Panc1 (cell line): ENCODE measurements at regions not wholly inside any gene's neighbourhood (a gene's known extent, or its start where the extent isn't known, plus 50 kb on each side); places are given as distances from the start of the nearest gene placed in this dataset.
"Not testable (repeated sequence)": the region's sequence is repeated elsewhere in the genome, so short reads cannot be mapped to it uniquely, and the experiment has no call there.

Experiments
- ATAC-seq: fragments of 200-7000 bp; cut with Tn5 transposase; 2 replicates; pipeline ENCODE4 v1.9.1; 2020; ENCODE audit warnings: mild to moderate bottlenecking, moderate library complexity
- BruUV-seq: library from RNA; stranded (reverse); fragments of 400-500 nt; replicated peaks from 2 replicates; lab custom pipeline; 2021; lab: Mats Ljungman, UMichigan
- CTCF ChIA-PET: fragments of 300-600 bp; sonication (Branson Sonifier 250); formaldehyde crosslinking; loops from one replicate; lab custom pipeline; 2022; ENCODE audit warnings: antibody characterized with exemption; lab: Charles Lee
- POLR2A ChIA-PET: fragments of 300-600 bp; sonication (Branson Sonifier 250); formaldehyde crosslinking; loops from one replicate; lab custom pipeline; 2022; ENCODE audit warnings: antibody characterized with exemption; lab: Charles Lee
- DNase-seq: peaks from one replicate; pipeline ENCODE4 v3.0.0-alpha.2; 2010; ENCODE audit warnings: low read depth, low spot score
- H3K27ac ChIP-seq: 2 replicates; pipeline ENCODE4 v1.5.1; 2011; ENCODE audit warnings: mild to moderate bottlenecking, low read length, inconsistent platforms
- H3K27me3 ChIP-seq: fragments of 200-500 bp; sonication (Bioruptor generic); 2 replicates; pipeline ENCODE4 v1.6.0; 2014; ENCODE audit warnings: low read length, inconsistent platforms; ENCODE audit not compliant: control insufficient read depth, insufficient read depth
- H3K36me3 ChIP-seq: fragments of 200-500 bp; sonication (Bioruptor generic); 2 replicates; pipeline ENCODE4 v1.5.1; 2014; ENCODE audit warnings: inconsistent platforms, mild to moderate bottlenecking, low read length, moderate library complexity; ENCODE audit not compliant: control insufficient read depth, insufficient read depth
- H3K4me1 ChIP-seq: 2 replicates; pipeline ENCODE4 v1.5.1; 2011; ENCODE audit warnings: inconsistent platforms, mild to moderate bottlenecking, low read length, moderate library complexity; ENCODE audit not compliant: control insufficient read depth, insufficient read depth
- H3K4me3 ChIP-seq, 2 experiments: 2 replicates each; pipeline ENCODE4 v1.5.1; 2011 to 2012; ENCODE audit warnings: low read depth in 2 of 2, low read length in 2 of 2, mild to moderate bottlenecking in 2 of 2, inconsistent platforms in 1 of 2, moderate library complexity in 1 of 2
- H3K9me3 ChIP-seq: fragments of 200-500 bp; sonication (Bioruptor generic); 2 replicates; pipeline ENCODE4 v1.5.1; 2014; ENCODE audit warnings: low read depth, mild to moderate bottlenecking, inconsistent platforms, low read length, moderate library complexity; ENCODE audit not compliant: control insufficient read depth, insufficient read depth
- POLR2AphosphoS5 ChIP-seq: IDR thresholded peaks from 2 replicates; pipeline ENCODE4 v1.6.1; 2012; ENCODE audit warnings: mild to moderate bottlenecking, low read depth, low read length, moderate library complexity
- SIN3A ChIP-seq: IDR thresholded peaks from 2 replicates; pipeline ENCODE4 v1.6.1; 2012; ENCODE audit warnings: low read depth, mild to moderate bottlenecking, low read length, moderate library complexity, borderline replicate concordance; ENCODE audit not compliant: insufficient read depth
- TCF7L2 ChIP-seq: IDR thresholded peaks from 2 replicates; pipeline ENCODE4 v1.6.1; 2011; ENCODE audit warnings: mild to moderate bottlenecking, low read depth, low read length, inconsistent platforms
- in situ Hi-C: cut with HindIII; loops from 2 replicates; pipeline ENCODE4 v1.10.0; 2016; ENCODE audit warnings: low sequenced_read_pairs, low pct_unique_long_range_greater_than_20kb
- intact Hi-C: fragments of 100-400 bp; cut with micrococcal nuclease; formaldehyde crosslinking; loops from one replicate; pipeline ENCODE4 v1.10.0; 2022; ENCODE audit not compliant: unreplicated experiment
- TF ChIP-seq, protein P1 (sequence below), 2 experiments: IDR thresholded peaks; 2 replicates each; pipeline ENCODE4 v1.6.1; 2011 to 2012; ENCODE audit warnings: low read depth in 2 of 2, control low read depth in 1 of 2, low read length in 1 of 2, mild to moderate bottlenecking in 1 of 2, moderate library complexity in 1 of 2; ENCODE audit not compliant: insufficient read depth in 1 of 2
- TF ChIP-seq, protein P2 (sequence below): fragments of 450-650 bp; IDR thresholded peaks from 2 replicates; pipeline ENCODE4 v1.5.1; 2017; ENCODE audit warnings: mild to moderate bottlenecking

DNA sequence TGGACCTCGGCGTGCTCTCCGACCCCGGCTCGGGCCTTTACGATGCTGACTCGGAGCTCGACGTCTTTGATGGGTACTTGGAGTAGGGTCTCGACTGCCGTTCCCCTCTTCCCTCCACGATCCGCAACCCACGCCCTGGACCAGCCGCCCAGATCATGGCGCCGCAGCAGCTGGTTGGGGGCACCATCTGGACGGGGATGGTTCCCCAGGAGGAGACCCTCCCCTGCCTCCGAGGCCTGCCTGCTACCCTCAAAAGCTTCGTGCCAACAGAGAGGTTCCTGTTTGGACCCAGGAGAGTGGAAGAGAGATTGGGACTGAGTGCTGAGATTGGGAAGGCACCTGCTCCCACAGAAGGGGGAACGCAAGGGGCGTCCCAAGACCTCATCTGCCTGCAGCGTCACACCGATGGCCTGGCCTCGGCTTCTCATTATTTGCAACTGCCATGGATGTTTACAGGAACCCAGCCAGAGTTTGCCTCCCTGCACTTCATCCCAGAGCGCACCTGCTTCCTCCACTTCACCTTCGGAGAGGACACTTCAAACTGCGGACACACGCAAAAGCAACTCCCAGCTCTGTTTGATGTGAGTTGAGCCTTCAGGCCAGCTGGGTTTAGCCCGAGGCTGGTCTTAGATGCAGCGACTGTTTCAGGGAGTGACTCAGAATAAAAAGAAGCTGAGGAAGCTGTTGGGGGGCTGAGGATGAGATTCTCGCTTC is 58.9 kb downstream of the GOLGA6L7 start:
- CTCF ChIA-PET: not testable (repeated sequence)

DNA sequence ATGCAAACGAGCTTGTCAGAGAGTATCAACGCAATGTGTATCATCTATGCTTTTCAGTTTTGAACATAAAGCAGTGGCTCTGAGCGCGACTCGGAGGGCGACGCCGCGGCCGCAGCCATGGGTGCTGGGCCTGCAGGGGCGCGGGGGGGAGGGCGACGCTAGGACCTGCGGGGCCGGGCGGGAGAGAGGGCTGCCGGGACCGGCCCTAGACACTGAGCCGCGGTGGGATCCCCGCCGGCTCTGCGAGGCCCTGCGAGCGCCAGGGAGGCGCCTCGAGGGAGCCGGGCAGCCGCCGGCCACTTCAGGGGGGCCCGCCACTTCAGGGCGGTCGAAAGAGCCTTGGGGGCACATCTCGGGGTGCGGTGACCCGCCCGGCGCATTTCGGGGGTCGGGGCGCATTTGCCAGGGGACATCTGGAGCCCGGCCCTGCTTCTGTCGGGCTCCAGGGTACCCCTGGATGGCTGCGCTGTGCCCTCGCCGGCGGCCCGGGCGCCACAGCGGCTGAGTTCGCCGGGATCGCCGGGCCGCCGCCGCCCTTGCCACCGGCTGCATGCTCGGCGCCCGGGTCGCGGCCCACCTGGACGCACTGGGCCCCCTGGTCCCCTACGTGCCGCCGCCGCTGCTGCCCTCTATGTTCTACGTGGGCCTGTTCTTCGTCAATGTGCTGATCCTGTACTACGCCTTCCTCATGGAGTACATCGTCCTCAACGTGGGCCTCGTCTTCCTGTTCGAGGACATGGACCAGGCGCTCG is 59.6 kb downstream of the GOLGA6L7 start:
- BruUV-seq, H3K27ac ChIP-seq, in situ Hi-C loops, intact Hi-C loops, POLR2A ChIA-PET, H3K36me3 ChIP-seq, ATAC-seq, H3K9me3 ChIP-seq, CTCF ChIA-PET, H3K4me1 ChIP-seq, H3K4me3 ChIP-seq, H3K27me3 ChIP-seq, DNase-seq: not testable (repeated sequence)

More for the DNA sequence above, 58.9 kb downstream of the GOLGA6L7 start:
- intact Hi-C loops, H3K36me3 ChIP-seq, H3K27me3 ChIP-seq, BruUV-seq, H3K4me1 ChIP-seq, POLR2A ChIA-PET, H3K4me3 ChIP-seq, in situ Hi-C loops, DNase-seq, H3K27ac ChIP-seq, ATAC-seq, H3K9me3 ChIP-seq: not testable (repeated sequence)

DNA sequence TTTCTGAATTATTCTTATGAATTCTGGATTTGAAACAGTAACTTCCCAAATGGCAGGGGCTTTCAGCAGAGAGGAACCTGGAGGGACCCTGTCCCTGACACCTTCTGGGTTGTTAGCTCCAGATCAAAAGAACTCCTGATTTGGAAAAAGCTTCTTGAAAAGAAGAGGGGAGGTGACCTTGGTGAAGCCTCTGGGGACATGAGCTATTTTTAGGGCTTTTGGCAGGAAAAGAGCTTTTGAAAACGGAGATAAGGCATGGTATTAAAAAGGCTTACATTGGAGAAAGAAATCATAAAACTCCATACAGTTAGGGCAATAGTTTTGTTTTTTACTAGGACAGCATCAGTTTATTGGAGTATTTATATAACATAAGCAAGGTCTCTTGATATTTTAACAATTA is 60.3 kb downstream of the GOLGA6L7 start:
- H3K27ac ChIP-seq, H3K4me3 ChIP-seq, H3K9me3 ChIP-seq, BruUV-seq, in situ Hi-C loops, intact Hi-C loops, H3K36me3 ChIP-seq, DNase-seq, H3K27me3 ChIP-seq, POLR2A ChIA-PET, CTCF ChIA-PET, ATAC-seq, H3K4me1 ChIP-seq: not testable (repeated sequence)

DNA sequence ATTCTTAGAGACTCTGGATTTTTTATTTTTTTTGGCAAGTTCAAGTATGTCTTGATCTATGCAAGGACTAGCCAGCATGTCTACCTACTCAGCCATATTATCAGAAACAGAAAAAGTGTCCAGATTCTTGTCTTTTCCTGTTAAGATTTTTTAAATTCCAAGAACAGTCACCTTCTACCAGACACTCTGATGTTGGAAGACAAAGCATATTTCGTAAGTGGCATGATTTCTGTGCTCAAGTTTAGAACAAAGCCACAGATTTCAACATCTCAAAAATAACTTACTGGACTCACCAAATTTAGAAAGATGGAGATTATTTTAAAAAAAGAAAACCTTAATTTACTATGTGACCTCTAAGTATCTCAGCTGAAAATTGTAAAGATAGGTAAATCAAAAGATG is 61.9 kb downstream of the GOLGA6L7 start:
- H3K4me3 ChIP-seq: no peak overlapping the region
- ATAC-seq: no peak
- ChIA-PET CTCF (no interaction called here), POLR2A (no interaction called here)
- in situ Hi-C loops (no loop called here), intact Hi-C loops (no loop called here)
- no peak overlapping the region for H3K27ac ChIP-seq
- BruUV-seq: no TSS peak
- no peaks in the 10 kb centered on the region for H3K36me3 ChIP-seq
- H3K4me1 ChIP-seq: no peaks in the 10 kb centered on the region
- no peaks in the 10 kb centered on the region for H3K27me3 ChIP-seq
- TF ChIP-seq SIN3A (no peak), TCF7L2 (no peak), POLR2AphosphoS5 (no peak)
- TF ChIP-seq, protein P1, sequence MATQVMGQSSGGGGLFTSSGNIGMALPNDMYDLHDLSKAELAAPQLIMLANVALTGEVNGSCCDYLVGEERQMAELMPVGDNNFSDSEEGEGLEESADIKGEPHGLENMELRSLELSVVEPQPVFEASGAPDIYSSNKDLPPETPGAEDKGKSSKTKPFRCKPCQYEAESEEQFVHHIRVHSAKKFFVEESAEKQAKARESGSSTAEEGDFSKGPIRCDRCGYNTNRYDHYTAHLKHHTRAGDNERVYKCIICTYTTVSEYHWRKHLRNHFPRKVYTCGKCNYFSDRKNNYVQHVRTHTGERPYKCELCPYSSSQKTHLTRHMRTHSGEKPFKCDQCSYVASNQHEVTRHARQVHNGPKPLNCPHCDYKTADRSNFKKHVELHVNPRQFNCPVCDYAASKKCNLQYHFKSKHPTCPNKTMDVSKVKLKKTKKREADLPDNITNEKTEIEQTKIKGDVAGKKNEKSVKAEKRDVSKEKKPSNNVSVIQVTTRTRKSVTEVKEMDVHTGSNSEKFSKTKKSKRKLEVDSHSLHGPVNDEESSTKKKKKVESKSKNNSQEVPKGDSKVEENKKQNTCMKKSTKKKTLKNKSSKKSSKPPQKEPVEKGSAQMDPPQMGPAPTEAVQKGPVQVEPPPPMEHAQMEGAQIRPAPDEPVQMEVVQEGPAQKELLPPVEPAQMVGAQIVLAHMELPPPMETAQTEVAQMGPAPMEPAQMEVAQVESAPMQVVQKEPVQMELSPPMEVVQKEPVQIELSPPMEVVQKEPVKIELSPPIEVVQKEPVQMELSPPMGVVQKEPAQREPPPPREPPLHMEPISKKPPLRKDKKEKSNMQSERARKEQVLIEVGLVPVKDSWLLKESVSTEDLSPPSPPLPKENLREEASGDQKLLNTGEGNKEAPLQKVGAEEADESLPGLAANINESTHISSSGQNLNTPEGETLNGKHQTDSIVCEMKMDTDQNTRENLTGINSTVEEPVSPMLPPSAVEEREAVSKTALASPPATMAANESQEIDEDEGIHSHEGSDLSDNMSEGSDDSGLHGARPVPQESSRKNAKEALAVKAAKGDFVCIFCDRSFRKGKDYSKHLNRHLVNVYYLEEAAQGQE (IDR thresholded peaks at IDR 0.05; ENCODE audit: insufficient read depth in 1 of 2, low read depth in 2 of 2, low read length in 1 of 2): no peak
- TF ChIP-seq, protein P2, sequence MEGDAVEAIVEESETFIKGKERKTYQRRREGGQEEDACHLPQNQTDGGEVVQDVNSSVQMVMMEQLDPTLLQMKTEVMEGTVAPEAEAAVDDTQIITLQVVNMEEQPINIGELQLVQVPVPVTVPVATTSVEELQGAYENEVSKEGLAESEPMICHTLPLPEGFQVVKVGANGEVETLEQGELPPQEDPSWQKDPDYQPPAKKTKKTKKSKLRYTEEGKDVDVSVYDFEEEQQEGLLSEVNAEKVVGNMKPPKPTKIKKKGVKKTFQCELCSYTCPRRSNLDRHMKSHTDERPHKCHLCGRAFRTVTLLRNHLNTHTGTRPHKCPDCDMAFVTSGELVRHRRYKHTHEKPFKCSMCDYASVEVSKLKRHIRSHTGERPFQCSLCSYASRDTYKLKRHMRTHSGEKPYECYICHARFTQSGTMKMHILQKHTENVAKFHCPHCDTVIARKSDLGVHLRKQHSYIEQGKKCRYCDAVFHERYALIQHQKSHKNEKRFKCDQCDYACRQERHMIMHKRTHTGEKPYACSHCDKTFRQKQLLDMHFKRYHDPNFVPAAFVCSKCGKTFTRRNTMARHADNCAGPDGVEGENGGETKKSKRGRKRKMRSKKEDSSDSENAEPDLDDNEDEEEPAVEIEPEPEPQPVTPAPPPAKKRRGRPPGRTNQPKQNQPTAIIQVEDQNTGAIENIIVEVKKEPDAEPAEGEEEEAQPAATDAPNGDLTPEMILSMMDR: no peak
- no peak for DNase-seq
- H3K9me3 ChIP-seq: no peaks in the 10 kb centered on the region
